ENCODE measurements at regions not wholly inside any gene's neighbourhood (a gene's known extent, or its start where the extent isn't known, plus 50 kb on each side); places are given as distances from the start of the nearest gene placed in this dataset.

DNA sequence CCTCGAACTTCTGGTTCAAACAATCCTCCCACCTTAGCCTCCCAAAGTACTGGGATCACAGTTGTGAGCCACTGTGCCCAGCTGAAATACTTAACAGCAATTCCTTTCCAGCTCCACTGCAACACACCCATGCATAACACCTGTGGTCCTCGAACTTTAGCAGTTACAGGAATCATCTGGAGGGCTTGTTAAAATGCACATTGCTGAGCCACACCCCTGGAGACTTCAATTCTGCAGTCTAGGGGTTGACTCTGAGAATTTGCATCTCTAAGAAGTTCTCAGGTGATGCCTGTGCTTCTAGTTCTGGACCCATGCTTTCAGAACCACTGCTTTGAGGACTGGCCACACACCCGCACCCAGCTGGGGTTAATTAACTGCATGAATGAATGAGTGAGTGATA, 53.1 kb upstream of the UBL3 start:
- TF ChIP-seq, protein P1, sequence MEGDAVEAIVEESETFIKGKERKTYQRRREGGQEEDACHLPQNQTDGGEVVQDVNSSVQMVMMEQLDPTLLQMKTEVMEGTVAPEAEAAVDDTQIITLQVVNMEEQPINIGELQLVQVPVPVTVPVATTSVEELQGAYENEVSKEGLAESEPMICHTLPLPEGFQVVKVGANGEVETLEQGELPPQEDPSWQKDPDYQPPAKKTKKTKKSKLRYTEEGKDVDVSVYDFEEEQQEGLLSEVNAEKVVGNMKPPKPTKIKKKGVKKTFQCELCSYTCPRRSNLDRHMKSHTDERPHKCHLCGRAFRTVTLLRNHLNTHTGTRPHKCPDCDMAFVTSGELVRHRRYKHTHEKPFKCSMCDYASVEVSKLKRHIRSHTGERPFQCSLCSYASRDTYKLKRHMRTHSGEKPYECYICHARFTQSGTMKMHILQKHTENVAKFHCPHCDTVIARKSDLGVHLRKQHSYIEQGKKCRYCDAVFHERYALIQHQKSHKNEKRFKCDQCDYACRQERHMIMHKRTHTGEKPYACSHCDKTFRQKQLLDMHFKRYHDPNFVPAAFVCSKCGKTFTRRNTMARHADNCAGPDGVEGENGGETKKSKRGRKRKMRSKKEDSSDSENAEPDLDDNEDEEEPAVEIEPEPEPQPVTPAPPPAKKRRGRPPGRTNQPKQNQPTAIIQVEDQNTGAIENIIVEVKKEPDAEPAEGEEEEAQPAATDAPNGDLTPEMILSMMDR (IDR thresholded peaks at IDR 0.05; ENCODE audit: extremely low read depth, insufficient read depth, missing control alignments), result no peak
- DNase-seq (ENCODE audit: low spot score), result no peak
- in situ Hi-C loops (cut with MboI; ENCODE audit: low pct_unique_long_range_greater_than_20kb, low sequenced_read_pairs, unreplicated experiment), result no loop called here

DNA sequence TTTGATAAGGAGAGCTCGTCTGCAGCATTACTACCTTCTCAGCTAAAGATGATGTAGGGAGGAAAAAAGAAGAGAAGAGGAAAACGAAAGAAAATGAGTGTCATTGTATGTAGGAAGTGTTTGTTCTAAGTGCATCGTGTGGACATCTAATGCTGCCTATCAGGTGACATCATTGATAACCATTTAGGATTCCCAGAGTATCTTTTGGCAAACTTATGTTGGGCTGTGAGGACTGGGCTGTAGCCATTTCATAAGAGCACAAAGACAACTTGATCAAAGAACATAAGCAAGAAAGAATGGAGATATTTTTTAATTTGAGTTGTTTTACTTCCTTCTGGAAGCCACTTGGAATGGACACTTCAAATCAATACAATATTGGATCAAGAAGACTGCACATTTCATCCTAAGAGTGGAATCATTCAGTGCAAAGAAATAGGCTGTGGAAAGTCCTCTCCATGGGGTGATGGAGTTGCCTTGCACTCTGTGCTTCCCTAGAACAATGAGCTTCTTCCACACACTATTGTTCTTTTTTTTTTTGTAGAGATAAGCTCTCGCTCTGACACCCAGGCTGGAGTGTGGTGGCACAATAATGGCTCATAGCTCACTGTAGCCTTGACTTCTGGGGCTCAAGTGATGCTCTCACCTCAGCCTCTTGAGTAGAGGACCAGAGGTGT, 52.4 kb upstream of the UBL3 start:
- no peak for DNase-seq (ENCODE audit: low spot score)
- TF ChIP-seq, protein P1 (IDR thresholded peaks at IDR 0.05; ENCODE audit: extremely low read depth, insufficient read depth, missing control alignments), result no peak
- in situ Hi-C loops (cut with MboI; ENCODE audit: low pct_unique_long_range_greater_than_20kb, low sequenced_read_pairs, unreplicated experiment), result no loop called here

DNA sequence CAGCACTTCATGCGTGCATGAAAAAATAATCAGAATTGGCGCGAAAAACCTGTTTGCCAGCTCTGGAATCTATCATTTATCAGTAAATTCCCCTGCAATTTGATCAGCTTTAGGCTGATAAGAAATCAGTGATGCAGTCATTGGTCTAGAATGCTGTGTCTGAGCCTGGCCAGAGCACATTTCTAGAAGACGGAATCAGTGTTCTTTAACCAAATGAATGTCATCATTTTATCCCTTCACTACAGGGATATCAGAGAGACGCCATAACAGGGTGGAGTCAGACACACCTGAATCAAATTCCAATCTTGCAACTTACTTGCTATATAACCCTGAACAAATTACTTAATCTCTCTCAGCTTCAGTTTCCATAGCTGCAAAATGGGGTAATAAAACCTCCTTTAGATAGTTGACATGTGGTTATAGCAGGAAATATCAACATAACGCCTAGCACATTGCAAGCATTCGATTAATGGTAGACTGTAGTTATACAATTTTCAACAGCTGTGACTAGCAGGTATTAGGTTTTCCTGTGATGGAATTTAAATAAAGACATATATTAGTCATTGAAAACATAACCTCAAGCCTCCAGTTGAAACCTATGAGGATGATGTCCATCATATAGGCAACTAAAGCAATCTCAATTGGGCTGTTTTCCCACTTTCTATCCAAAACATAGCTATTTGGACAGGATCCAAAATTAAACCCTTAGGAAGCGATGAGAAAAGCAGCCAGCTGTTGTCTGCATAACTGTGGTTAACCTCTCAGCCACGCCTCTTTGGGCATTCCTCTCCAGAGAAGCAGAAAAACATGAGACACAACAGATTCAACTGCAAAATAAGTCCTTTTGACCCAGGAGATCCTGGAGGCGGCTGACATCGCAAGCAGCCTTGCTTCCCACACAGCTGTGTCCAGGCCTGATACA, 51.6 kb upstream of the UBL3 start:
- no peak for DNase-seq (ENCODE audit: low spot score)
- in situ Hi-C loops (cut with MboI; ENCODE audit: low pct_unique_long_range_greater_than_20kb, low sequenced_read_pairs, unreplicated experiment), result no loop called here
- TF ChIP-seq, protein P1 (IDR thresholded peaks at IDR 0.05; ENCODE audit: extremely low read depth, insufficient read depth, missing control alignments), result no peak

Measured in GM13977 (cell line).